WTC11 (cell line): ENCODE measurements at regions not wholly inside any gene's neighbourhood (a gene's known extent, or its start where the extent isn't known, plus 50 kb on each side); places are given as distances from the start of the nearest gene placed in this dataset.

Experiments
- ATAC-seq: fragments of 200-7000 bp; cut with Tn5 transposase; 2 replicates; pipeline ENCODE4 v1.10.0; 2021; ENCODE audit warnings: mild to moderate bottlenecking, moderate library complexity
- CTCF ChIA-PET: fragments of 300-600 bp; sonication (Branson Sonifier 250); formaldehyde crosslinking; loops from one replicate; lab custom pipeline; 2021; ENCODE audit warnings: antibody characterized with exemption; lab: Charles Lee
- POLR2A ChIA-PET: fragments of 350-600 bp; sonication (Branson Sonifier 250); formaldehyde crosslinking; loops from one replicate; lab custom pipeline; 2021; ENCODE audit warnings: antibody characterized with exemption; lab: Charles Lee
- DNase-seq: peaks from one replicate; pipeline ENCODE4 v3.0.0; 2021; ENCODE audit warnings: low spot score
- H3K27ac Mint-ChIP-seq: 2 replicates; pipeline ENCODE4 v1.8.0; 2021; ENCODE audit warnings: mixed read lengths
- H3K27me3 Mint-ChIP-seq: 2 replicates; pipeline ENCODE4 v1.8.0; 2021; ENCODE audit warnings: low read depth, mild to moderate bottlenecking, moderate library complexity, mixed read lengths
- H3K36me3 Mint-ChIP-seq: 2 replicates; pipeline ENCODE4 v1.8.0; 2021; ENCODE audit warnings: mixed read lengths
- H3K4me1 Mint-ChIP-seq: 2 replicates; pipeline ENCODE4 v1.8.0; 2022; ENCODE audit warnings: mixed read lengths
- H3K4me3 Mint-ChIP-seq: 2 replicates; pipeline ENCODE4 v1.8.0; 2021; ENCODE audit warnings: mild to moderate bottlenecking, moderate library complexity, mixed read lengths
- H3K9me3 Mint-ChIP-seq: 2 replicates; pipeline ENCODE4 v1.8.0; 2021; ENCODE audit warnings: mixed read lengths
- ELF4 ChIP-seq: sonication (generic); formaldehyde crosslinking; IDR thresholded peaks from 2 replicates; pipeline ENCODE4 v1.8.1; 2022; ENCODE audit warnings: low read depth, mild to moderate bottlenecking, moderate library complexity, missing genetic modification reagents
- ERG ChIP-seq: fragments of 250-450 bp; sonication (Bioruptor Pico); IDR thresholded peaks from 2 replicates; pipeline ENCODE4 v1.8.0; 2021; ENCODE audit warnings: mild to moderate bottlenecking
- ESRRA ChIP-seq: sonication (generic); formaldehyde crosslinking; IDR thresholded peaks from 2 replicates; pipeline ENCODE4 v1.8.1; 2022; ENCODE audit warnings: mild to moderate bottlenecking, missing genetic modification reagents, borderline replicate concordance
- NFYB ChIP-seq: sonication (generic); formaldehyde crosslinking; conservative IDR thresholded peaks from 2 replicates; pipeline ENCODE4 v1.8.0; 2022; ENCODE audit warnings: low read depth, missing genetic modification reagents
- NR2C2 ChIP-seq: sonication (generic); formaldehyde crosslinking; IDR thresholded peaks from 2 replicates; pipeline ENCODE4 v1.8.0; 2022; ENCODE audit warnings: mild to moderate bottlenecking, missing genetic modification reagents
- PRDM15 ChIP-seq: sonication (generic); formaldehyde crosslinking; IDR thresholded peaks from 2 replicates; pipeline ENCODE4 v1.8.0; 2022; ENCODE audit warnings: missing genetic modification reagents
- PREB ChIP-seq: sonication (generic); formaldehyde crosslinking; IDR thresholded peaks from 2 replicates; pipeline ENCODE4 v1.8.1; 2022; ENCODE audit warnings: mild to moderate bottlenecking, missing genetic modification reagents, moderate library complexity, borderline replicate concordance
- SMAD3 ChIP-seq: sonication (generic); formaldehyde crosslinking; IDR thresholded peaks from 2 replicates; pipeline ENCODE4 v1.8.0; 2022; ENCODE audit warnings: missing genetic modification reagents, mild to moderate bottlenecking, borderline replicate concordance
- USF1 ChIP-seq: sonication (generic); formaldehyde crosslinking; IDR thresholded peaks from 2 replicates; pipeline ENCODE4 v1.8.0; 2022; ENCODE audit warnings: mild to moderate bottlenecking, missing genetic modification reagents
- TF ChIP-seq, protein P1 (sequence below): sonication (generic); formaldehyde crosslinking; IDR thresholded peaks from 2 replicates; pipeline ENCODE4 v1.8.0; 2023; ENCODE audit warnings: mild to moderate bottlenecking, missing genetic modification reagents
- TF ChIP-seq, protein P2 (sequence below): sonication (generic); formaldehyde crosslinking; IDR thresholded peaks from 2 replicates; pipeline ENCODE4 v1.8.1; 2023; ENCODE audit warnings: mild to moderate bottlenecking, missing genetic modification reagents, moderate library complexity
- TF ChIP-seq, protein P3 (sequence below): sonication (generic); formaldehyde crosslinking; IDR thresholded peaks from 2 replicates; pipeline ENCODE4 v1.8.0; 2022; ENCODE audit warnings: mild to moderate bottlenecking, missing genetic modification reagents

- Mint-ChIP-seq H3K4me3 (no peak overlapping the region), H3K27me3 (no peaks in the 10 kb centered on the region; the same call in 1 of the 2 replicates), H3K4me1 (peaks cover 24% of the 10 kb centered on the region), H3K36me3 (no peaks in the 10 kb centered on the region), H3K9me3 (peaks cover 3% of the 10 kb centered on the region; the same call in 1 of the 2 replicates), H3K27ac (no peak overlapping the region)
- ATAC-seq (no peak), DNase-seq (no peak)
- TF ChIP-seq USF1, result no peak
- TF ChIP-seq, protein P1, sequence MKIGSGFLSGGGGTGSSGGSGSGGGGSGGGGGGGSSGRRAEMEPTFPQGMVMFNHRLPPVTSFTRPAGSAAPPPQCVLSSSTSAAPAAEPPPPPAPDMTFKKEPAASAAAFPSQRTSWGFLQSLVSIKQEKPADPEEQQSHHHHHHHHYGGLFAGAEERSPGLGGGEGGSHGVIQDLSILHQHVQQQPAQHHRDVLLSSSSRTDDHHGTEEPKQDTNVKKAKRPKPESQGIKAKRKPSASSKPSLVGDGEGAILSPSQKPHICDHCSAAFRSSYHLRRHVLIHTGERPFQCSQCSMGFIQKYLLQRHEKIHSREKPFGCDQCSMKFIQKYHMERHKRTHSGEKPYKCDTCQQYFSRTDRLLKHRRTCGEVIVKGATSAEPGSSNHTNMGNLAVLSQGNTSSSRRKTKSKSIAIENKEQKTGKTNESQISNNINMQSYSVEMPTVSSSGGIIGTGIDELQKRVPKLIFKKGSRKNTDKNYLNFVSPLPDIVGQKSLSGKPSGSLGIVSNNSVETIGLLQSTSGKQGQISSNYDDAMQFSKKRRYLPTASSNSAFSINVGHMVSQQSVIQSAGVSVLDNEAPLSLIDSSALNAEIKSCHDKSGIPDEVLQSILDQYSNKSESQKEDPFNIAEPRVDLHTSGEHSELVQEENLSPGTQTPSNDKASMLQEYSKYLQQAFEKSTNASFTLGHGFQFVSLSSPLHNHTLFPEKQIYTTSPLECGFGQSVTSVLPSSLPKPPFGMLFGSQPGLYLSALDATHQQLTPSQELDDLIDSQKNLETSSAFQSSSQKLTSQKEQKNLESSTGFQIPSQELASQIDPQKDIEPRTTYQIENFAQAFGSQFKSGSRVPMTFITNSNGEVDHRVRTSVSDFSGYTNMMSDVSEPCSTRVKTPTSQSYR, result no peak
- TF ChIP-seq, protein P2, sequence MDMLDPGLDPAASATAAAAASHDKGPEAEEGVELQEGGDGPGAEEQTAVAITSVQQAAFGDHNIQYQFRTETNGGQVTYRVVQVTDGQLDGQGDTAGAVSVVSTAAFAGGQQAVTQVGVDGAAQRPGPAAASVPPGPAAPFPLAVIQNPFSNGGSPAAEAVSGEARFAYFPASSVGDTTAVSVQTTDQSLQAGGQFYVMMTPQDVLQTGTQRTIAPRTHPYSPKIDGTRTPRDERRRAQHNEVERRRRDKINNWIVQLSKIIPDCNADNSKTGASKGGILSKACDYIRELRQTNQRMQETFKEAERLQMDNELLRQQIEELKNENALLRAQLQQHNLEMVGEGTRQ (CRISPR knock-in tag), result 0 out of 2 replicates have a peak, but pooled peaks have one; percentile 6
- ChIA-PET POLR2A (no interaction called here), CTCF (interaction anchor here (0.7 kb wide), 1 partner anchor 12 kb away, joined by 3 read pairs; no protein-coding TSS in a partner anchor)
These were observed 280.5 kb upstream of the IRX4 start for GRCh38 chr5:2163060-2163856.

GRCh38 chr5:2160811-2161210 is 278.1 kb upstream of the IRX4 start:
- Mint-ChIP-seq H3K27me3 (no peaks in the 10 kb centered on the region; the same call in 1 of the 2 replicates), H3K4me3 (no peak overlapping the region), H3K9me3 (peaks cover 3% of the 10 kb centered on the region; the same call in 1 of the 2 replicates), H3K4me1 (peaks cover 24% of the 10 kb centered on the region)
- ChIA-PET POLR2A (no interaction called here), CTCF (no interaction called here)
- ATAC-seq, result no peak
- no peak for TF ChIP-seq ELF4 (CRISPR knock-in tag)
- no peak for TF ChIP-seq ERG (CRISPR knock-in tag)
- no peak for TF ChIP-seq PRDM15 (CRISPR knock-in tag)
- TF ChIP-seq, protein P1, result no peak
- TF ChIP-seq, protein P3, sequence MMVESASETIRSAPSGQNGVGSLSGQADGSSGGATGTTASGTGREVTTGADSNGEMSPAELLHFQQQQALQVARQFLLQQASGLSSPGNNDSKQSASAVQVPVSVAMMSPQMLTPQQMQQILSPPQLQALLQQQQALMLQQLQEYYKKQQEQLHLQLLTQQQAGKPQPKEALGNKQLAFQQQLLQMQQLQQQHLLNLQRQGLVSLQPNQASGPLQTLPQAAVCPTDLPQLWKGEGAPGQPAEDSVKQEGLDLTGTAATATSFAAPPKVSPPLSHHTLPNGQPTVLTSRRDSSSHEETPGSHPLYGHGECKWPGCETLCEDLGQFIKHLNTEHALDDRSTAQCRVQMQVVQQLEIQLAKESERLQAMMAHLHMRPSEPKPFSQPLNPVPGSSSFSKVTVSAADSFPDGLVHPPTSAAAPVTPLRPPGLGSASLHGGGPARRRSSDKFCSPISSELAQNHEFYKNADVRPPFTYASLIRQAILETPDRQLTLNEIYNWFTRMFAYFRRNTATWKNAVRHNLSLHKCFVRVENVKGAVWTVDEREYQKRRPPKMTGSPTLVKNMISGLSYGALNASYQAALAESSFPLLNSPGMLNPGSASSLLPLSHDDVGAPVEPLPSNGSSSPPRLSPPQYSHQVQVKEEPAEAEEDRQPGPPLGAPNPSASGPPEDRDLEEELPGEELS (CRISPR knock-in tag), result no peak
- no peak for TF ChIP-seq NFYB (CRISPR knock-in tag)
- no peak for TF ChIP-seq SMAD3 (CRISPR knock-in tag)
- TF ChIP-seq PREB (CRISPR knock-in tag), result no peak
- no peak for TF ChIP-seq NR2C2 (CRISPR knock-in tag)
- no peak for TF ChIP-seq ESRRA (CRISPR knock-in tag)
- TF ChIP-seq, all 79 proteins: peak for 0
- H3K27ac Mint-ChIP-seq, result no peak overlapping the region
- H3K36me3 Mint-ChIP-seq, result no peaks in the 10 kb centered on the region
- no peak for DNase-seq
